COR-L47 (cell line): ENCODE measurements at regions not wholly inside any gene's neighbourhood (a gene's known extent, or its start where the extent isn't known, plus 50 kb on each side); places are given as distances from the start of the nearest gene placed in this dataset.

Experiments used
- DNase-seq: peaks from one replicate; lab custom pipeline; 2025; lab: John Stamatoyannopoulos, UW

DNA sequence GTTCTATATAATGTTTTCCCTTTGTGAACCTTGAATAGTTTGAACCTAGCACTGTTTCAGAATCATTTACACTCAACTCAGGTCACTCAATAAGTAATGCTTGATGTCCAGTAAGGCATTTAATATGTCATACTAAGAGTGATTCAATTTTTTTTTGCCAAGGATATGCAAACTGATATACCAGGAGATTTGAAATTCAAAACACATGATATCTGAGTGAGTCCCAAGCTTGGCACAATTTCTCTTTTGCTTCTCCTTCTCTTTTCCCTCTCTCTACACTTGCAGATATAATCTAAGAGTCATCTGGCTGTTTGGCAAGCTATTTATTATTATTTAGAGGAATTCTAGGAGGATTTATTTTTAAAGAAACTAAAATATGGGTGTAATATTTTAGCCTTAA, 61.6 kb upstream of the SPAG17 start:
- no peak for DNase-seq

DNA sequence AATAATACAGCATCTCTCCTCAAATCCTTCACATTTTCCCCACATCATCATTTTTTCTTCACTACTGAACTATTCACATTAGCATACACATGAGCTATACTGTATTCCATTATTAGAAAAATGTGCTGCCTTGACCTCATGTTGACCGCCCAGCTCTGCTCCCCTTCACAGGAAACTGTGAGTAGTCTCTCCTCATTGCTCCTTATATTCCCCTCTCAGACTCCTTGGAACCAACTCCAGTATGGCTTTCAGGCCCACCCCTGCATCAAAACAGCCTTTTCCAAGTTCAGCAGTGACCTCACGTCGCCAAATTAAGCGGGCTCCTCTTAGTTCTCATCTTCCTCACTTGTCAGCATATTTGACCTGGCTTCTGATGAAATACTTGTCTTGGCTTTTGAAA, 59.2 kb upstream of the SPAG17 start:
- DNase-seq = no peak

DNA sequence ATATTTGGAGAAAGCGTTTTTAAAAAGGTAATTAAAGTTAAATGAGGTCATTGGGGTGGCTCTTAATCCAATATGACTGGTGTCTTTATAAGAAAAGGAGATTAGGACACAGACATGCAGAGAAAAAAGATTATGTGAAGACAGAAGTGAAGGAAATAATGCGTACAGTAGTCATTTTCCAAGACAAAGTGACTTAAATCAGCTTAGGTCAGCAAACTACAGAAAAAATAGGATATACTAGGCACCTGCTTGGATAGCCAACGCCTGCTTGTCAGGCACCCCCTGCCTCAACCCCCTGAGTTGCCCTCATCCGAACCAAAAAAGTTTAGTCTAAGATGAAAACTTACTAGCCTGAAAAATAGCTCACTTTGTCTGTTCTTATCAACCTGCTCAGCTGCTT, 58.2 kb upstream of the SPAG17 start:
- no peak for DNase-seq
